D721Med (cell line): ENCODE measurements at regions not wholly inside any gene's neighbourhood (a gene's known extent, or its start where the extent isn't known, plus 50 kb on each side); places are given as distances from the start of the nearest gene placed in this dataset.

Experiments
- DNase-seq: peaks from one replicate; pipeline ENCODE4 v3.0.0; 2011; ENCODE audit warnings: low spot score; ENCODE audit not compliant: insufficient read length
- FAIRE-seq: peaks from 2 replicates; lab custom pipeline; 2011; peaks lifted over from hg19 to GRCh38; lab: Jason Lieb, UNC
- TF ChIP-seq, protein P1 (sequence below): IDR thresholded peaks from 2 replicates; pipeline ENCODE4 v1.5.1; 2012; ENCODE audit warnings: mild to moderate bottlenecking, control low read depth; ENCODE audit not compliant: insufficient read depth; ENCODE audit errors: missing control alignments

DNA sequence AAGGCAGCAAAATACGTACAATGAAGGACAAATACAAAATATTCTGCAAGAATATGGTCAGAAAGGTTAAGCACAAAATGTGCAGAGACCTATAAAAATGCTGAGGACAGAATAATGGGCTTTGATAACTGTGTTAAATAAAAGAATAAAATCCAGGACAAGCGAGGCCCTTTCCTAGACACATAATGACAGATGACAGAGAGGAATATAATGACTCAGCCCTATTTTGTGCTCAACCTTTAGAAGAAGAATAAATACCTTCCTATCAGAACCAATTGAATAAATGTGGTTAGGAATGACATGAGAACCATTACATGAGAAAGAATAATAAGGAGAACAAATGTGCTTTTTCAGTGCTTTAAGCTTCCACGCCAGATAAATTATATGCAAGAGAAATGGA lies 178.0 kb downstream of the TEX13C start:
- TF ChIP-seq, protein P1, sequence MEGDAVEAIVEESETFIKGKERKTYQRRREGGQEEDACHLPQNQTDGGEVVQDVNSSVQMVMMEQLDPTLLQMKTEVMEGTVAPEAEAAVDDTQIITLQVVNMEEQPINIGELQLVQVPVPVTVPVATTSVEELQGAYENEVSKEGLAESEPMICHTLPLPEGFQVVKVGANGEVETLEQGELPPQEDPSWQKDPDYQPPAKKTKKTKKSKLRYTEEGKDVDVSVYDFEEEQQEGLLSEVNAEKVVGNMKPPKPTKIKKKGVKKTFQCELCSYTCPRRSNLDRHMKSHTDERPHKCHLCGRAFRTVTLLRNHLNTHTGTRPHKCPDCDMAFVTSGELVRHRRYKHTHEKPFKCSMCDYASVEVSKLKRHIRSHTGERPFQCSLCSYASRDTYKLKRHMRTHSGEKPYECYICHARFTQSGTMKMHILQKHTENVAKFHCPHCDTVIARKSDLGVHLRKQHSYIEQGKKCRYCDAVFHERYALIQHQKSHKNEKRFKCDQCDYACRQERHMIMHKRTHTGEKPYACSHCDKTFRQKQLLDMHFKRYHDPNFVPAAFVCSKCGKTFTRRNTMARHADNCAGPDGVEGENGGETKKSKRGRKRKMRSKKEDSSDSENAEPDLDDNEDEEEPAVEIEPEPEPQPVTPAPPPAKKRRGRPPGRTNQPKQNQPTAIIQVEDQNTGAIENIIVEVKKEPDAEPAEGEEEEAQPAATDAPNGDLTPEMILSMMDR = no peak
- no peak for DNase-seq
- FAIRE-seq = no peak

DNA sequence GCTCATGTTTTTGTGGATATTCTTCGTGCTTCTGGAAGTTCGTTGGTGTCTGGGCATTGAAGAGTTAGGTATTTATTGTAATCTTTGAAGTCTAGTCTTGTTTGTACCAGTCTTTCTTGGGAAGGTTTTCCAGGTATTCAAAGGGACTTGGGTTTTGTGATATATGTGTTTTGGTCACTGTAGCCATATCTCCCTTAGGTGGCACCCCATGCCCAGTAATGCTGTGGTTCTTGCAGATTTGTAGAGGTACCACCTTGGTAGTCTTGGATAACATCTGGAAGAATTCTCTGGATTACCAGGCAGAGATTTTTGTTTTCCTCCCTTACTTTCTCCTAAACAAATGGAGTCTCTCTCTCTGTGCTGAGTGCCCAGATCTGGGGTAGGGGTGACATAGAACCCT lies 184.1 kb downstream of the TEX13C start:
- TF ChIP-seq, protein P1 = no peak
- FAIRE-seq (no peak), DNase-seq (no peak)

DNA sequence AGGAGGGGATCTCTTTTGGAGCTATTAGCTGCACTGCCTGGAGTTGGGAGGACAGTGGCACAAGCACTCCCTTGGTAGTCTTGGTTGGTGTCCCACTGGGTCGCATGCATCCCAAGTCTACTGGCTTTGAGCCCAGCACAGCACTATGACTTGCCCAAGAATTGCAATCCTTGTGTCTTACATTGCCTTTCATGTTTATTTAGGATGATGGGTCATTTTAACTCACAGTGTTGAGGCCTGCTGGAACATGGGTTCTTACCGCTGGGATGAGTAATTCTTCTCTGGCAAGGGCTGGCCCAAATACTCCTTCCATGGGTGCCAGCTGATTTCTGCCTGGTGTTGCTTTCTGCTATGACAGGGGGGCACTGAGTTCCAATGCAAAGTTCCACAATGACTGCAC lies 185.5 kb downstream of the TEX13C start:
- DNase-seq (no peak), FAIRE-seq (no peak)
- TF ChIP-seq, protein P1 = no peak

DNA sequence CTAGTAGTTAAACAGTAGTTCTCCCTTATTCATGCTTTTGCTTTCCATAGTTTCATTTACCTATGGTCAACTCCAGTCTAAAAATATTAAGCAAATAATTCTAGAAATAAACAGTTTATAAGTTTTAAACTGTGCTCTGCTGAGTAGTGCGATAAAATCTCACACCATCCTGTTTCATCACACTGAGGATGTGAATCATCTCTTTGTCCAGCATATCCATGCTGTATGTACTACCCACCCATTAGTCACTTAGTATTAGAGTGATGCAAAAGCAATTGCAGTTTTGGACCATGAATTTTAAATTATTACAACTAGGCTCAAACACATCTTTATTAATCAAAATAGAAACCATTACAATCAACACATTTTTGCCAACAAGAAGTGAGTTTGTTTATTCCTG lies 187.4 kb downstream of the TEX13C start:
- no peak for FAIRE-seq
- no peak for DNase-seq
- TF ChIP-seq, protein P1 = no peak

DNA sequence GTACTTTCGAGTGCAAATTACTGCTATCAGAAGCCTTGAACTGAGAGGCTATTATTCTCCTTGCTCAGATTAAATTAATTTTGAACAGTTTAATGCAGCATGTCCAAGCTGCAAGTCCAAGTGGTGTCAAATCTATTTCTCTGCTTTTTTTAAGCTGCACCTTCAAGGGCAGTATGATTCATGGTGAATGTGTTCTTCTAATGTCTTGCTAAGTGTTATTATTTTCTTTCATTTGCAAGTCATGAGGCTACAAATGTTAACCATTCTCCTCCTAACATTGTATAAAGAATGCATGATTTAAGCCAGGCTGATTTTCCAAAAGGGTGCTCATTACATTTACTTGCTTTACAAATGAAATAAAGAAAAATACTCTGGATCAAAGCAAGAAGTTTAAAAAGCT lies 200.4 kb downstream of the TEX13C start:
- DNase-seq (no peak), FAIRE-seq (no peak)
- TF ChIP-seq, protein P1 = no peak

DNA sequence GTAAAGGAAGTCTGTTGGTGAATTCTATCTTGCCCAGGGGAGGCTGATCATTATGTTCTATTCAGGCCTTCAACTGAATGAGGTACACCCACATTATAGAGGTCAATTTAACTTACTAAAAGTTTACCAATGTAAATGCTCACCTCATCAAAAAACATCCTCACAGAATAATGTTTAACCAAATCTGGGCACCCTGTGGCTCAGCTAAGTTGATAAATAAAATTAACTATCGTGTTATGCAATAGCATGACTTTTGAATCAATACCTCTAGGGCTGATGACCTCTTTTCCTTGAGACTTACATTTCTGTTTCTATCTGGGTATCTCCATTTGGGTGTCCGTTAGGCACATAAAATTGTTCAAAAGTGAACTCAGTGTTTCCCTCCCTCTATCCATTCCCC lies 203.1 kb downstream of the TEX13C start:
- FAIRE-seq = no peak
- DNase-seq = no peak
- TF ChIP-seq, protein P1 = no peak

DNA sequence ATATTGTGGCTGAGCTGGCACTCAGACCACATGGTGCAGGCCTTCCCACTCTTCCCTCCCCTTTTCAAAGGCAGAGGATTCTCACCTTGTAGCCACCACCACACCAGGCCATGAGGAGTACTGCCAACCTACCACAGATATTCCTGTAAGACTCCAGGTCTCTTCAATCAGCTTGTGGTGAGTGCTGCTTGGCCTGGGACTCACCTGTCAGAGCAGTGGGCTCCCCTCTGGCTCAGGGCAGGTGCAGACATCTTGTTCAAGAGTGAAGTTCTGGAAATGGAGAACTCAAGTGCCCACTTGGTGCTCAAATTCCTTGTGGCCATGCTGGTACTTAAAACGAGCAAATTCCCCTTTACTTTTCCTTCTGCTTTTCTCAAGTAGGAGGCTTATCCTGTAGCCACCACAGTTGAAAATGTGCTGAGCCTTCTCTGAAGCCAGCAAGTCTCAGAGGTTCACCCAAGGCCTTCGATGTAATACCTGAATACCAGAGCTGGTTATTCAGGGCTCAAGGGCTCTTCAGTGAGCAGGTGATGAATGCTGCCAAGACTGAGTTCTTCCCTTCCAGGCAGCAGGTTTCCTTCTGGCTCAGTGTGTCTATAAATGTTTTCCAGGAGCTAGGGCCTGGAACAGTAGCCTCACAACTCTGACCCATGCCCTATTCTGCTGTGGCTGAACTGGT lies 212.9 kb downstream of the TEX13C start:
- TF ChIP-seq, protein P1 = no peak
- DNase-seq (no peak), FAIRE-seq (no peak)
